IPS-NIHi7 (cell line): ENCODE measurements at regions not wholly inside any gene's neighbourhood (a gene's known extent, or its start where the extent isn't known, plus 50 kb on each side); places are given as distances from the start of the nearest gene placed in this dataset.
"Not testable (repeated sequence)": the region's sequence is repeated elsewhere in the genome, so short reads cannot be mapped to it uniquely, and the experiment has no call there.

Experiments
- DNase-seq: peaks from one replicate; pipeline ENCODE4 v3.0.0; 2012; ENCODE audit warnings: mixed read lengths; ENCODE audit errors: extremely low spot score

DNA sequence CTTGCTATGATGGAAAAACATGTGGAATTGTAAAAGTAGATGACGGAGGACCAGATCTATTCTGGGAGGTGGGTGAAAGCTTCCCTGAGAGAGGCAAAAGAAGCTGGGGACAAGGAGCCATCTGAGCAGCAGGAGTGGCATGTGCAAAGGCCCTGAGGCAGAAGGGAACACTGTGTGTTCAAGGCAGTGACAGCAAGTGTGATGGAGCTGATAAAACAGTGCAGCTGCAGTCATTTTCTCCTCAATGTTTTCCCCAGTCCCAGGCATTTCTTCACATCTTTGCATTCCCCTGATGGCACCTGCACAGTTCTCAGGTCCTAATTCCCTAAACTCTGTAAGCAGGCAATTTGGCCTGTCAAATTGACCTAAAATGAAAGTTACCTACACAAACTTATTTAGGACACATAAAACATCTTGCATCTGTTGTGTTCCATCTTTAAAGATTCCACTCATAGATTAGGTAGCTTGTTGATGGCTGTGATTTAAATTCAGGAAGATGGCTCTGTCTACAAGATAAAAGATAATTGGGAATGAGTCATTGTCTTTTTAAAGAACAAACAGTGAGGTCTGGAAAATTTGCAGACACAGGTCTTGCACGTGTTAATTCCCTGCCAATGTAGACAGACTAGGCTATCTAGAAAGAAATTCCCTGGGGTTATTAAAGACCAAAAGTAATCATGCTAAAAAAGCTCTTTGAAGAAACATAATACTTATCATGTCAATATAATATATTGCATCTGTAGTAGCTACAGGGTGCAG is 289.6 kb upstream of the SGCD start:
- DNase-seq: no peak

DNA sequence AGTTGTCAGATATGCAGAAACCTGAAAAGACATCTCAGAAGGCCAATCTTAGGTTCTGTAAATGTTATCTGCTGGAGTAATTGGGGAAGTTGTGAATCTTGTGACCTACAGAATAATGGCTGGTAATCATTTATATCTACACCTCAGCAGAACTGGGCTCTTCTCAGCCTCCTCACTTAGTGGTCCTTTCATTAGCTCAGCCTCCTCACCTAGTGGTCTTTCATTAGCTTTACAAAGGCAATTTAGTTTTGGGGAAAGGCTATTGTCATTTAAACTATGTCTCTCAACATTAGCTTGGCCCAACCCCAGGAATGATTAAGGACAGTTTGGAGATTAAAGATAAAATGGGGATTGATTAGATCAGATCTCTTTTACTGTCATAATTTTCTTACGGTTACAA is 284.2 kb upstream of the SGCD start:
- no peak for DNase-seq

DNA sequence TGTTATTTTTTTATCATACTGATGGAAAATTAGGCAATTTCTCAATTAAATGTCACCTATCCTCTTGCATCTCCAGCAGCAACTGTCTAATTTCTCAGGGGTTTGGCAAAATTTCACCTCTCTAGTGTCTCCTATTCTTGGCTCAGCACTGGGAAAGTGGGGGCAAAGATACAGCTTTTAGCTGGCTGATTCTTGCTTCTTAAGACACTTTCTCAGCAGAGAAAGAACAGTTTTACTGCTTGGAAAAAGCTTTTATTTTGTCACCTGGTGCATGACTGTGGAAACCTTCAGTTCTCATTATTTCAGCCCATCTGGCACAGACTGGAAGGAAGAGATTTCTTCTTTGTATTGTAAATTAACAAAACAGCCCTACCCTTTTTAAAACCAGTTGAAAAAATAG is 283.6 kb upstream of the SGCD start:
- DNase-seq: no peak

DNA sequence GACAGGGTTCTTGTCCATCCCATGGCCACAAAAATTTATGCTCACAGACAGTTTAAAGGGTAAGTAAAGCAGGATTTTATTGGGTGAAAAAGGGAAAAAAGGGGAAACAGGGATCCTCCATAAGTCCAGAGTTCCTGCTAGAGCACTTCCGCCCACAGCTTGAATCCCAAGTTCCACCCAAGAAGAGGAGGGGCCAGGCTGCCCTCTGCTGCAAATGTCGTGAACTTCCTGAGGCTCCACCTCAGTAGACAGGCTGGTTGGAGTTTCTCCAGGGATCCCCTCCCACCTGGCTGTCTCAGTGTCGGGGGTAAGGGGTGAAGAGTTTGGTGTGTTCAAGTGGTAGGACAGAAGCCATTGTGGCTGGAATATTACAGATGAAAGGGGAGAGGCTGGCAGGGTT is 275.0 kb upstream of the SGCD start:
- DNase-seq: no peak

DNA sequence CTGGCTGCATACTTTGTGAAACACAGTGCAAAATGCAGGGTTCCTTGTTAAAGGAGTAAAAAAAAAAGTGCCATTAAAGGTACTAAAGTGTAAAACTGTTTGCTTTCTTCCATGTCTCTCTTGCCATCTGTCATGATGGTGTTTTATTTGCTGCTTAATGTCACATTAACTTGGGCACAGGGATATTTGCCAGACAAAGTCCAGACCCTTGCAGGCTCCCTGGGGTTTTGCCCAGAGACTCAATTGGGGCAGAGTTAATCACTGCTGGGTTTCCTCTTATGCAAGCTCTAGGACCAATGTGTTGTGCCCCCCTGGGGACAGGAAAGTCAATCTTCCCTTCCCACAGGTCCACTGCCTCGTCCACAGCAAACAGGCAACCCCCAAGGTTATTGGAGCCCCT is 274.3 kb upstream of the SGCD start:
- no peak for DNase-seq

DNA sequence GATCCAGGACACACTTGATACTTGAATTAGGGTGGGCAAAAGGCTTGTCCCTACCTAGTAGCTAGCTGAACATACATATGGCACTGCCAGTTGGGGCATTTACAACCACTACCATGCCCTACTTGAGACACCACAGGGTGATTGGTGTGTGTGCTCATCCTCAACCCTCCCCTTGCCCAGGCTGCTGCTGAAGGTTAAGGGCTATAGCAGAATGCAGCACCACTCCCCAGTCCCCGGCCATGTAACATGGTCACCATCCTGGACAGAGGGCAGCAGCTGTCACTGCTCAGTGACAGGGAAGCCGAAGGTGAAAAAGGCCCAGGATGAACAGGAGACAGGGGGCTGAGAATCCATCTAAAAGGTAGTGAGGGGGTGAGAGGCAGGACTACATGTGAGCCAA is 273.9 kb upstream of the SGCD start:
- DNase-seq: no peak

DNA sequence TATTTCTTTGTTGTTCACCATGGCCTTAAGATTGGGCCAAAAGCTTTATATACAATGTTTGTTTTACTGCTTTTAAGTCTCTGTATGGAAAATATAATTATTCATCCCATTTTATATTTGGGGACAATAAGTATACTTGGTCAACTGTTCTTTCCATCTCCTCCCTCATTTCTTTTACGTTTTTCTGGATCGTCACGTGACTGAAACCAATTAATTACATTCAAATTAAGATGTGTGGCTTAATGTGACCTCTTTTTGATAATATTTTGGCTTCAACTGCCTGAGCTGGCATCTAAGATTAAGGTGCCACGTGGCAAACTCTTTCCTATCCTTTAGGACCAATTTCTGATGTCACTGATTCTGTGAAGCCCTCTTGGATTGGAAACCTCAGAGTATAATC is 250.1 kb upstream of the SGCD start:
- DNase-seq: no peak

DNA sequence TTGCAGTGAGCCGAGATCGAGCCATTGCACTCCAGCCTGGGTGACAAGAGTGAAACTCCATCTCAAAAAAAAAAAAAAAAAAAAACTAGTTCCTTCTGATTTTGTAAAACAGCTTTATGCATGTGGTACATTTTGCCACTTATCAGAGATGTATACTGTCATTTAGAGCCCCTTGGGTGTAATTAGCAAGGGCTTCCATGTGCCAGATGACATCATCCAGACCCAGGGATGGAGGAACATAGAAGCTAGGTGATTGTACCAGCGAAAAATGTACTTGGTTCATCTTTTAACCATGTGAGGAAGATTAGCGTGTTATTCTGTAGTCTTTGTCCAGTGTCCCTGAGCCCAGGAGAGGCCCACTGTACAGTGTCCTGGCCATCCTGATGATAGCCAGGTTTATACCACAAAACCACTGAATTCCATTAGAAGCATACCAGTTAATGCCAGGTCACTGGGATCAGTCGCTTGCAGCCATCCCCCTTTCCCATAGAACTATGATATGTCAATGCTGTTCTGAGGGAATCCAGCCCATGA is 239.3 kb upstream of the SGCD start:
- DNase-seq: no peak

DNA sequence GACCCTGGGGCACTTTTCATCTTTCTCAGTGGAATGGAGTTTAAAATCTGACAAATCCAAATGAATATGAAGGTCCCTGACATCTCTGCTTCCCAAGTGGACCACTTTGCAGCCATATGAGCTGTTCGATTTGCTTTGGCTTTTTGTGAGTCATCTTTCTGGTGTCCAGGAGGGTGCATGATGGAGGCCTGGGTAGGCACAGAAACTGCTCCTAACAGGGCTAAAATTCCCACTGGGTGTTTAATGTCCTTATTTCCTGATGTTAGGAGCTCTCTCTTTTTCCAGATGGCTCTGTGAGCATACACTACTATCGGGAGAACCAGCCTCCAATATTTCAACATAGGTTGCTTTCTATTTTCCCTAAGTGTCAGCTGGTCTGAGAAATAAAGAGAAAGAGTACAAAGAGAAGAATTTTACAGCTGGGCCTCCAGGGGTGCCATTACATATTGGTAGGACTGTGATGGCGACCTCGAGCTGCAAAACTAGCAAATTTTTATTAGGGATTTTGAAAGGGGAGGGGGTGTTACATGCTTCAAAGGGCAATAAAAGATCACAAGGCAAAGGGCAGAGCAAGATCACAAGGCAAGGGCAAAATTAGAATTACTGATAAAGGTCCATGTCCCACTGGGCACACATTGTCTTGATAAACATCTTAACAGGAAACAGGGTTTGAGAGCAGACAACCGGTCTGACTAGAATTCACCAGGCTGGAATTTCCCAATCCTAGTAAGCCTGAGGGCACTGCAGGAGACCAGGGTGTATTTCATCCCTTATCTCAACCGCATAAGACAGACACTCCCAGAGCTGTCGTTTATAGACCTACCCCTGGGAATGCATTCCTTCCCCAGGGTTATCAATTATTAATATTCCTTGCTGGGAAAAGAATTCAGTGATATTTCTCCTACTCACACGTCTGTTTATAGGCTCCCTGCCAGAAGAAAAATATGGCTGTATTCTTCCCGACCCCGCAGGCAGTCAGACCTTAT is 236.7 kb upstream of the SGCD start:
- not testable (repeated sequence) for DNase-seq

DNA sequence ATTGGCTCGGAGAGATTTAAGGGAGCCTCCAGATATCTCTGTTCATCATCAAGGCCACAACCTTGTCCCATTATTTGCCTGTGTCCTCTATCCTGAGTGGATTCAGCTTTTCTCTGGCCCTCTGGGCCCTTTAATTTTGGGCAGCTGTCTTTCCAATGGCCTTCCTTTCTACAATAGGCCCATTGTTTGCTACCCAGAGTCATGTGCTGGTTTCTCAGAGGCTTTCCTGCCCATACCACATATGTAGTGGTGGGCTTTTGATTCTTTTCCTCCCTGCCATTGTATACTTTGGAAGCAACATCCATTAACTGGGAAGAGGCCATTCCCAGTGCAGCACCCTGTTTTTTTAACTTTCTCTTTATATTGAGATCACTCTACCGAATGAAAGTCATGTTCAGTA is 233.9 kb upstream of the SGCD start:
- DNase-seq: no peak

DNA sequence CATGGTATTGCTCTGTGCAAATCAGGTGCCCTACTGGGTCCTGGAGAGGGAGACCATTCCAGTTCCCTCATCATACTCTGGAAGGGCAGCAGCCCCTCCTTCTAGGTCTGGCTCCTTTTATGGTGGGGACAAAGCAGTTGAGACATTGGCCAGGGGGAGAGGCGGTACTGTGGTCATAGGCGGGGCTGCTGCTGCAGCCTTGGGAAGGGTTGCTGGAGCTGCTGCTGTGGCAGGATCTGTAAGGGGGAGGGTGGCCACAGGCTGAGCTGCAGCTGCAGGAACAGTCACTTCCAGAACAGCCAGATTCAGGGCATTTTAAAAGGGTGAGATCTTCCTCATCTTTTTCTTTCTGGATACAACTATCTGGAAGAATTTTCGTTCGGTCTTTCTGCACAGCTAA is 233.0 kb upstream of the SGCD start:
- DNase-seq: peak; percentile 56

DNA sequence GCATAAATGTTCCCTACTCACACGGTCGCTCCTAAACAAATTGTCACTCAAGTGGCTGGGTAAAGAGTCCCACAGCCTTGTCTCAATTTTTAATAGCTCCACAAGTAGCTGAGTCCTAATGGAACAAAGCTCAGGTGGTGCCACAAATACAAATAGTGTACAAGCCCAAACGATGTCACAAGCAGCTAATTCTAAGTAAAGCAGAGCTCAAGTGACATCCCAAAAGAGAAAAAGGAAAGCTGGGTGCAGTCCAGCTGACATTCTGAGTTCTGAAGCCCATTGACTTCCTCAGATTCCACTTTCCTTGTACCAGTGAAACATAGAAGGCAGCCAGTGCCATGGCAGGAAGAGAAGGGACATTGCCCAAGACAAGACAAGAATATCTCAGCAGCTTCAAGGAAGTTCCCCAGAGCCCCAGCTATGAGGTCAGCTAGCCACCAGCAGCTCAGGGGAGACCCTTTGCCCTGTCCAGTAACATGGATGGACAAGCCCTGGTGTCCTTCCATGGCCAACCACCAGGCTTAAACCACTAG is 231.2 kb upstream of the SGCD start:
- DNase-seq: no peak

DNA sequence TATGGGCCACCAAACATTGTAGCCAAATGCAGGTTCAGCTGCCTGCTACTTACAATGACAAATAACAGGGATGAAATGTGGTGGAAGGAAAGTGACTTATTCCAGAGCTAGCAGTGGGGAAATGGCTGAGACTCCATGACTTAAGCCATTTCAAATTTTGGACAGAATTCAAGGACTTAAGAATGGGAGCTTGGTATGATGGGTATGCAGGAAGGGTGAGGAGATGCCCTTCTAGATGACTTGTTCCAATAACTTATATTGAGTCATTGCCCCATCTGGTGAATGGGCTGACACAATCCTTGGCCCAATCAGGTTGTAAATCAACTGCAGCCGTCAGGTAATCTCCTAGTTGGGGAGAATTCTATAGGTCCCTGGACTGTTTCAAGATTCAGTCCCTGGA is 230.7 kb upstream of the SGCD start:
- DNase-seq: no peak

DNA sequence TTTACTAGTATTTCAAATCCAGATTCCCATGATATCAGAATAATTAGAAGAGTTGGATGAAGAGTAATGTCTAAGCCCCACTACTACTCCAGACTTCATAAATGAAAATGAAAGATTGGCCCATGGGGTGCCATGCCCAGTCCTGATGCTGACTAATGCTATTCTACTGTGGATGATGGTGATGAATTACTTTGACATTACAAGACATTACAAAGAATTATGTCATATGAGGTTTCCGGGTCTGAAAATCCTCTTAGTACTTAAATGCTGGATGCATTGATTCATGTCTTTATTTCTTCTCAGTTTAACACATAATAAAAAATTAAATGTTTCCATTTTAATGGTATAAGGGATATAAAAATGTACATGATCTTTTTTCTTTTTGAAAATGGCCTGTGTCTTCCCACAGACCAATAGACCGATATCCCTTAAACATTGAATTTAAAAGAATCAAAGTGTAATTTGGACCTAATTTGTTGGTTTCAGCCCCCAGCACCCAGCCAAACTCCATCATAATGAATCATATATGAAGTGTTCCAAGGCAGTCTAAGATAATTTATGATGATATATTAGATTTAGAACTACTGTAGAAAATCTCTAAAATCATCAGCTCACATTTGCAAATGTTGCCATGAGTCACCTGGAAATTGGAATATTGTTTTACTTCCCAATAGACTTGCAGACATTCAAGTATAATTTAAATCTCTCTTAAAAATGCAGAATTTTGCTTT is 223.6 kb upstream of the SGCD start:
- no peak for DNase-seq

DNA sequence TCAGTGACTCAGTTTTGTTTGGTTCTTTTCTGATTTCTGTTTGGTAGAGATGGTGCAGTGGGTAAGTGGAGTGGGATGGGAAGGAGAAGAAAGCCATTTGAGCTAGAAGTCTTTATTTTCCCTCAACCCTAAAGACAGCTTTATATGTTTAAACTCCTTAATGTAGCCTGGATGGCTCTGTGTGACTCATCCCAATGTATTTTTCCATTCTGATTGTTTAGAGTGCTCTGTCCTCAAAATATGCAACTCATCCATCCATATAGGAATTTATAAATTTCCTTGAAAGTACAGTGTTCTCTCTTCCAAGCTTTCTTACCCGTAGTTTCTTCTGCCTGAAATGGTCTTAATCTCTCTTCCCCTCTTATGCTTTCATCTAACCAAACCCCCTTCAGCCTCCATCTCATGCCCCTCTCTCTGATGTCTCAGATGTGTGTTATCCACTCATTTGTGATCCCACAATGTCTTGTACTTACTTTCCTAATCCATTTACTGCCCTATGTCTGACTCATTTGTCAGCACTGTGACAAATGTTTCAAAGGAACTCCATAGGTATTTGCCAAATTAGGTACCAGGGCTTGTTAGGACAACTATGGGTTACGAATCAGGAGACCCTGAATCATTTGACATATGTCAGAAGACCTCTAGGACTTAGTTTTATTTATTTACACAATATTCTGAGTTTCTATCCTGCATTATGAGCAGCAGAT is 217.5 kb upstream of the SGCD start:
- DNase-seq: no peak

DNA sequence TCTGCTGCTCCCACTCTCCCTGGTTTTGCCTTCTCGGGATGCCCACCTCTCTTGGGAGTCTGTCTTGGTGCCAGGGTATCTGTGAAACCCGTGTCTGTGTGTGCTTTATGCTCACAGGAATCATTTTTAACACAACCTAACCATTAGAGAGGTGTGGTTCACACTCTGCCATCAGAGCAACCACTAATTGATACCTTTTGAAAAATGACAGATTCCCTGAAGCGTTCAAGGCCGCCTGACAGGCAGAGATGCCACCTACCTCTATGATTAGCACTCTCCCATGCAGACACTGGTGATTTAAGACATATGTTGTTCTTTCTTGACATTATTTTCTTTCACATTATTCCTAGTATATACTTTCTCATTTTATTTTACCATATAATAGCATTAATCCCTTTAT is 207.3 kb upstream of the SGCD start:
- no peak for DNase-seq

DNA sequence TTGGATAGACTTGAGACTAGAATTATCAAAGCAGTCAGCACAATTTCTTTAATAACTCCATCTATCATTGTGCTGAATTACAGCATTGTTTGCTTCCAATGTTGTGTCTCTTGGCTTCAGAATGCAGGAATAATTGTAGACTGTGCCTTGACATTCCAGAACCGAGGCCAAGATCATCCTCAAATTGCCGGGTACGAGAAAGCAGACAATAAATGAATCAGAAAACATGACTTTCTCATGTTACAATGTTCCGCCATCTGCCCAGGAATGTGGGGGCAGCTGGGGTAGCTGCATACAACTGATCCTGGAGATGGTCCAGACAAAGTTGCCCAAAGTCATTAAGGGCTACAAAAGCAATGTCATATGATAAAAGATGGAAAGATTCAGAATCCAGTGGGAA is 206.2 kb upstream of the SGCD start:
- no peak for DNase-seq

DNA sequence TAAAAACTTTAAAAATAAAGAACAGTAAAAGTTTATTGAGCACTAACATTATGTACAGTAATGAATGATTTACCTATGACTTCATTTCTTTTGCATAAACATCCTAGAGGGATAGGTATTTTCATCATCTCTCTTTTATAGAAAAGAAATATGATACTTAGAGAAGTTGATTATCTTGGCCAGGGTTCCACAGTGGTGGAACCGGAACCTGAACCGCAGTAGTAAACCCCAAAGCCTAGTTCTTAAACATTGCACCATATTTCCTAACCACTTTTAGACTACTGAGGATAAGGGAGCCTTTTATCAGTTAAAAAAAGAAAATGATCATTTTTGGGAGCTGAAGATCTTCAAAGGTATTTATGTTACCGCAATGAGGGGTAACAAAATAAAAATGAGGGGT is 205.7 kb upstream of the SGCD start:
- DNase-seq: no peak

DNA sequence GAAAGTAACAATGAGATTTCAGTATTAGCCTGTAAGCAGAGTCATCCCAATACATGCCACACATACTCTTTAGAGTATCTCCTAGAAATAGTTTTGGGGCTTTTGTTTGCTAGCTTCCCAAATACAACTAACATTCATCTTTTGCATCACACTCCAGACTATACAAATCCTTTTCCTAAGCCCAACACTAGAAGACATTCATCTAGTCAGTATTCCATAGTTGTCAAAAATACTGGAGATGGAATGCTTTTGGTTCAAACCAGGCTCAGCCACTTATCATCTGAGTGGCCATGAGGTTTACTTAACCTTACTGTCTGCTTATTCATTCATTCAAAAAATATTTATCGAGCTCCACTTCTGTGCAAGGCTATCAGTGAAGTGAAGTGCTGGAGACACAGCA is 205.1 kb upstream of the SGCD start:
- DNase-seq: no peak

DNA sequence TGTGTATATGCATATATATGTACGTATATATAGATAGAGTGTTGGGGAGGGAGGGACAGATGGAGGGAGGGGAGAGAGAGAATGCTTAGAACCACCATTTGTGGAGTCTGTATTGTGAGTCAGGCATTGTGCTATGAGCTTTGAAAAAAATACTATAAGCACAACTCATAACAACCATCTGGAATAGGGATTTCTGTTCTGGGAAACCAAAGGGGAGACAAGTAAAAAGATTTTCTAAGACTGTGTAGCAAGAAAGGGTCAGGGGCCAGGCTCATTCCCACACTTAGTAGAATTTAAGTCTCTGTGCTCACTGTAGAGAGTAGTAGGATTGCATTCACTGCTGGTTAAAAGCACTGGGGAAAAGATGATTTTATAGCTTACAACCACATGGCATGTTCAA is 202.3 kb upstream of the SGCD start:
- no peak for DNase-seq

DNA sequence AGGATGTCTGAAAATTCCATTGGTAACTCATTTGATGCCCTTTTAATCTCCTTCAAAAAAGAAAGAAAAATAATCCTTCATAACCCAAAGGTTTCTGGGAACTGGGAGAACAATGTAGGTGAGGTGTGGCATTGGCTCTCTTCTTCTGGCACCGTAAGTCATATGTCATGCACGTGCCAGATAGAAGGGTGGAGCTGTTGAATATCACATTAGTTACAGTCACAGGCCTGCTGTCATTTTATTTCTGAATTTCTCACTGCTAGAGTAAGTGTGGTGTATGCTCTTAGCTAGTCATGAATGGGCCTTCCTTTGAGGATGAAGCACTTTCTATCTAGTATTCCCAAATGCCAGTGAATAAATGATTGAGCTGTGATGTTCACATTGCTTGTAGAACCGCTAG is 201.8 kb upstream of the SGCD start:
- DNase-seq: no peak
